GM23338 (cell line): ENCODE measurements at regions not wholly inside any gene's neighbourhood (a gene's known extent, or its start where the extent isn't known, plus 50 kb on each side); places are given as distances from the start of the nearest gene placed in this dataset.

Experiments
- ATAC-seq: fragments of 200-7000 bp; cut with Tn5 transposase; 3 replicates; pipeline ENCODE4 v1.9.1; 2020
- DNase-seq: peaks from one replicate; pipeline ENCODE4 v3.0.0-alpha.2; 2015; ENCODE audit warnings: low spot score
- H2AFZ ChIP-seq: fragments of 200-600 bp; sonication (generic); 2 replicates; pipeline ENCODE4 v1.8.0; 2016; ENCODE audit warnings: antibody characterized with exemption, mild to moderate bottlenecking, moderate library complexity
- H3F3A ChIP-seq: fragments of 200-600 bp; sonication (generic); replicated peaks from 2 replicates; pipeline ENCODE4 v1.8.0; 2017; ENCODE audit warnings: antibody characterized with exemption, mixed run types, low read depth
- H3K27ac ChIP-seq: fragments of 200-600 bp; sonication (generic); 2 replicates; pipeline ENCODE4 v1.6.1; 2016; ENCODE audit warnings: low read depth
- H3K27me3 ChIP-seq: fragments of 200-600 bp; sonication (generic); 2 replicates; pipeline ENCODE4 v1.8.0; 2016; ENCODE audit warnings: mild to moderate bottlenecking, mixed run types, moderate library complexity; ENCODE audit not compliant: insufficient read depth
- H3K36me3 ChIP-seq: fragments of 200-600 bp; sonication (generic); 2 replicates; pipeline ENCODE4 v1.8.0; 2016; ENCODE audit warnings: mild to moderate bottlenecking; ENCODE audit not compliant: insufficient read depth
- H3K4me1 ChIP-seq: fragments of 200-600 bp; sonication (generic); 2 replicates; pipeline ENCODE4 v1.8.0; 2016; ENCODE audit warnings: mild to moderate bottlenecking, moderate library complexity; ENCODE audit not compliant: insufficient read depth
- H3K4me2 ChIP-seq: fragments of 200-600 bp; sonication (generic); 2 replicates; pipeline ENCODE4 v1.7.1; 2017; ENCODE audit warnings: mixed run types
- H3K4me3 ChIP-seq: fragments of 200-600 bp; sonication (generic); 2 replicates; pipeline ENCODE4 v1.6.1; 2016; ENCODE audit warnings: mixed run types
- H3K79me2 ChIP-seq: fragments of 200-600 bp; sonication (generic); replicated peaks from 2 replicates; pipeline ENCODE4 v1.8.0; 2017; ENCODE audit warnings: mild to moderate bottlenecking; ENCODE audit not compliant: insufficient read depth
- H3K9me2 ChIP-seq: fragments of 200-600 bp; sonication (generic); 2 replicates; pipeline ENCODE4 v1.8.0; 2017; ENCODE audit not compliant: insufficient read depth
- H4K20me1 ChIP-seq: fragments of 200-600 bp; sonication (generic); replicated peaks from 2 replicates; pipeline ENCODE4 v1.8.0; 2017; ENCODE audit warnings: mild to moderate bottlenecking; ENCODE audit not compliant: insufficient read depth
- H3K27ac Mint-ChIP-seq: 2 replicates; pipeline ENCODE4 v1.8.0; 2020; ENCODE audit warnings: inconsistent platforms, mild to moderate bottlenecking, moderate library complexity, mixed read lengths
- H3K27me3 Mint-ChIP-seq: 3 replicates; pipeline ENCODE4 v1.8.0; 2022; ENCODE audit warnings: low read depth, mild to moderate bottlenecking, moderate library complexity, mixed read lengths, inconsistent platforms; ENCODE audit not compliant: insufficient read depth, poor library complexity
- H3K36me3 Mint-ChIP-seq: 3 replicates; pipeline ENCODE4 v1.8.0; 2021; ENCODE audit warnings: low read depth, mild to moderate bottlenecking, inconsistent platforms, moderate library complexity, mixed read lengths
- H3K4me1 Mint-ChIP-seq: 3 replicates; pipeline ENCODE4 v1.8.0; 2020; ENCODE audit warnings: mild to moderate bottlenecking, inconsistent platforms, mixed read lengths
- H3K4me3 Mint-ChIP-seq: 3 replicates; pipeline ENCODE4 v1.8.0; 2021; ENCODE audit warnings: moderate library complexity, mild to moderate bottlenecking, inconsistent platforms, mixed read lengths
- H3K9me3 Mint-ChIP-seq: 3 replicates; pipeline ENCODE4 v1.8.0; 2020; ENCODE audit warnings: moderate library complexity, mild to moderate bottlenecking, inconsistent platforms, mixed read lengths
- CREB1 ChIP-seq: fragments of 250-450 bp; sonication (Bioruptor Pico); IDR thresholded peaks from 2 replicates; pipeline ENCODE4 v1.5.0; 2020; ENCODE audit warnings: low read depth, mild to moderate bottlenecking, moderate library complexity
- CTCF ChIP-seq, 2 experiments: fragments of 200-600 bp in 1 of 2; sonication (generic) in 1 of 2; conservative IDR thresholded peaks; 2 replicates each; pipeline versions ENCODE4 v1.5.1 to v1.6.1; 2016 to 2017; ENCODE audit warnings: antibody characterized with exemption in 2 of 2, low read depth in 2 of 2, mild to moderate bottlenecking in 2 of 2, moderate library complexity in 1 of 2
- ETS1 ChIP-seq: IDR thresholded peaks from 2 replicates; pipeline ENCODE4 v1.6.1; 2016; ENCODE audit warnings: antibody characterized with exemption
- NANOG ChIP-seq: IDR thresholded peaks from 2 replicates; pipeline ENCODE4 v1.6.1; 2016; ENCODE audit warnings: antibody characterized with exemption, borderline replicate concordance
- REST ChIP-seq: IDR thresholded peaks from one replicate; pipeline ENCODE4 v1.6.1; 2018; ENCODE audit warnings: antibody characterized with exemption; ENCODE audit not compliant: unreplicated experiment
- ZNF114 ChIP-seq: fragments of 250-450 bp; sonication (Bioruptor Pico); IDR thresholded peaks from 2 replicates; pipeline ENCODE4 v1.5.0; 2020; ENCODE audit warnings: mild to moderate bottlenecking, moderate library complexity
- ZNF331 ChIP-seq: fragments of 250-450 bp; sonication (Bioruptor Pico); IDR thresholded peaks from 2 replicates; pipeline ENCODE4 v1.5.0; 2020; ENCODE audit warnings: low read depth, mild to moderate bottlenecking, moderate library complexity

- TF ChIP-seq REST (no peak), CTCF (conservative IDR thresholded peaks at IDR 0.05; ENCODE audit: low read depth in 2 of 2) (no peak), ZNF114 (CRISPR knock-in tag) (no peak), ETS1 (no peak), CREB1 (CRISPR knock-in tag) (no peak), ZNF331 (CRISPR knock-in tag) (no peak), NANOG (no peak)
Observed at GRCh38 chr12:97177481-97177880, 270.4 kb downstream of the NEDD1 start (continued).

- Histone ChIP-seq H3K27me3 (no peaks in the 10 kb centered on the region), H3K4me2 (no peak overlapping the region), H3K27ac (no peak overlapping the region), H3K9me2 (peaks cover 10% of the 10 kb centered on the region; the same call in 1 of the 2 replicates), H3K36me3 (no peaks in the 10 kb centered on the region), H3F3A (no peaks in the 10 kb centered on the region), H3K4me3 (no peak overlapping the region), H2AFZ (no peak overlapping the region), H4K20me1 (no peaks in the 10 kb centered on the region), H3K4me1 (peaks cover 16% of the 10 kb centered on the region), H3K79me2 (no peaks in the 10 kb centered on the region)
- no peak overlapping the region for H3K4me3 Mint-ChIP-seq
- H3K9me3 Mint-ChIP-seq = no peaks in the 10 kb centered on the region; the same call in 1 of the 3 replicates
- H3K27ac Mint-ChIP-seq = no peak overlapping the region
- peaks cover 24% of the 10 kb centered on the region for H3K4me1 Mint-ChIP-seq
- ATAC-seq (no peak), DNase-seq (no peak)
- peaks cover 32% of the 10 kb centered on the region; the same call in 2 of the 3 replicates for H3K36me3 Mint-ChIP-seq
- H3K27me3 Mint-ChIP-seq = no peaks in the 10 kb centered on the region
- TF ChIP-seq ZNF331 (CRISPR knock-in tag) = no peak
- TF ChIP-seq CREB1 (CRISPR knock-in tag) = no peak
- no peak for TF ChIP-seq NANOG
Observed at GRCh38 chr12:97181571-97182265, 274.7 kb downstream of the NEDD1 start.
